NCI-H2227 (cell line): ENCODE measurements at regions not wholly inside any gene's neighbourhood (a gene's known extent, or its start where the extent isn't known, plus 50 kb on each side); places are given as distances from the start of the nearest gene placed in this dataset.

ENCODE experiments used
- DNase-seq: peaks from one replicate; lab custom pipeline; 2025; ENCODE audit not compliant: unreplicated experiment; lab: John Stamatoyannopoulos, UW

DNA sequence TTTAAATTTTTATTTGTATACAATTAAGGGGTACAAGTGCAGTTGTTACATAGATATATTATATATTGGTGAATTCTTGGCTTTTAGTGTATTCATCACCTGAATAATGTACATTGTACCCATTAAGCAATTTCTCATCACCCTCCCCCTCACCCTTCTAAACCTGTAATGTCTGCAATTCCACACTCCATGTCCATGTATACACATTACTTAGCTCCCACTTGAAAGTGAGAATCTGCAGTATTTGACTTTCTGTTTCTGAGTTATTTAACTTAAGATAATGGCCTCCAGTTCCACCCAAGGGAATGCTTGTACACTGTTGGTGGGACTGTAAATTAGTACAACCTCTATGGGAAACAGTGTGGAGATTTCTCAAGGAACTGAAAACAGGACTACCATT is 383.2 kb upstream of the KCNMB2 start:
- DNase-seq = no peak

DNA sequence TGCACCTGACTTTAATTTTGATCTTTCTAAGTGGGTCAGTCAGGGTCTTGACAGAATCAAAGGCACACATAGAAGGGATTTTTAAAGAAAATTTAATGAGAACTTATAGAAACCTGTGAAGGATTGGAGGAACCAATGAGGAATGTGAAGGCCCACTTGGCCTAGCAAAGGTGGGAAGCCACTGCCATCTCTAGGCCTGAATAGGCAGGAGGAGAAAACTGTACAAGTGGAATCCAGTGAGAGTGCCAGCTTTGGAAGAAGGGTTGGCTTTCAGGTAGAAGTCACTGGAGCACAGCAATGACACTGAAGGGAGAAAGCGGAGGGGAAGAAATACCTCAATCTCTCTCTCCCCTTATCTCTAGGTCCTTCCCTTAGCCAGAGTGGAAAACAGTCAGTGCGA is 380.7 kb upstream of the KCNMB2 start:
- DNase-seq = no peak

DNA sequence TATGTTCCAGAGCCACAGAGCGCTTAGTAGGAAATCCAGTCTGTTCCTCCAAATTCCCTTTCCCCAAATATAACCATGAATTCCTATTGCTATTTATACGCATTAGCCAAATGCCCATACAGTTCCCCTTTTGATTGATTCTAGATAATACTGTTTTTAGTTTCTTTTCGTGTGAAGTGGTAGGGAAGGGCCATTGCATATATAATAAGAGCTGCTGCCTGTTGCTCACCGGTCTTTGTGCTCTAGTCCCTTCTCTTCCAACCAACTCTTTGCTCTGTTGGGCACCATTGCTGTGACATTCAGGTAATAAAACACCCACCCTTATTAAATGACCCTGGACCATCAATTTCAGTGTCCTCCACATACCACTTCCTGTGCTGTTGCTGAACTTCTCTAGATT is 379.9 kb upstream of the KCNMB2 start:
- DNase-seq = no peak

DNA sequence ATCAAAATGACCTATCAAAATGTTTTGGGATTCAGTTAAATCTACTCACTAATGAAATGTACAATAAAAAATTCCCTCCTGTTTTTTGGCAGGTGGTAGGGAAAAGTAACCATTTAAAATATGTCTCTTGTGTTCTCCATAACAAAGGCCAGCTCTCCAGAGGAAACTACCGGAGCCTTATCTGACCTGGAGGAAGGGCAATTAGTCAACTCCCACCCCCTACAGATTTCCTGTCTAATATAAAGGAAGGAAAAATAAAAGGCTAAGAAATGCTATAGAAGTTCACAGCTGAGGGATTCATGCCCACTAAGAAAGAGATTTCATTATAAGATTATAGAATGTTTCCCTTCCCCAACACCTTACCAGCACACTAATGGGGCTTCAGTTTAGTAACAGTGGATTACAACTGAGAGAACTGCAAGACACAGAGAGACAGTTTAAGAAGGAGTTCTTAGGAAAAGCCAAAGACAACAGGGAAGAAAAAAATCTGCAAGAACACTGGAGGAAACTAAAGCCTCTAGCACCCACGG is 376.5 kb upstream of the KCNMB2 start:
- DNase-seq = no peak

DNA sequence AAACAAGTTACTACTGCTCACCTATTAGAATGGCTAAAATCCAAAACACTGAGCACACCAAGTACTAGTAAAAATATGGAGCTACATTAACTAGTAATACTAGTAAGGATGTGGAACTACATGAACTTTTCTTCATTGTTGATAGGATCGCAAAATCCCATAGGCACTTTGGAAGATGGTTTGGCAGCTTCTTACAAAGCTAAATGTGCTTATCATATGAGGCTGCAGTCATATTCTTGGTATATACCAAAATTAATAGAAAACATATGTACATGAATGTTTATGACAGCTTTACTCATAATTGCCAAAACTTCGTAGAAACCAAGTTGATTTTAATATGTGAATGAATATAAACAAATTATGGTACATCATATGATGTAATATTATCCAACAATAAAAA is 366.8 kb upstream of the KCNMB2 start:
- no peak for DNase-seq

DNA sequence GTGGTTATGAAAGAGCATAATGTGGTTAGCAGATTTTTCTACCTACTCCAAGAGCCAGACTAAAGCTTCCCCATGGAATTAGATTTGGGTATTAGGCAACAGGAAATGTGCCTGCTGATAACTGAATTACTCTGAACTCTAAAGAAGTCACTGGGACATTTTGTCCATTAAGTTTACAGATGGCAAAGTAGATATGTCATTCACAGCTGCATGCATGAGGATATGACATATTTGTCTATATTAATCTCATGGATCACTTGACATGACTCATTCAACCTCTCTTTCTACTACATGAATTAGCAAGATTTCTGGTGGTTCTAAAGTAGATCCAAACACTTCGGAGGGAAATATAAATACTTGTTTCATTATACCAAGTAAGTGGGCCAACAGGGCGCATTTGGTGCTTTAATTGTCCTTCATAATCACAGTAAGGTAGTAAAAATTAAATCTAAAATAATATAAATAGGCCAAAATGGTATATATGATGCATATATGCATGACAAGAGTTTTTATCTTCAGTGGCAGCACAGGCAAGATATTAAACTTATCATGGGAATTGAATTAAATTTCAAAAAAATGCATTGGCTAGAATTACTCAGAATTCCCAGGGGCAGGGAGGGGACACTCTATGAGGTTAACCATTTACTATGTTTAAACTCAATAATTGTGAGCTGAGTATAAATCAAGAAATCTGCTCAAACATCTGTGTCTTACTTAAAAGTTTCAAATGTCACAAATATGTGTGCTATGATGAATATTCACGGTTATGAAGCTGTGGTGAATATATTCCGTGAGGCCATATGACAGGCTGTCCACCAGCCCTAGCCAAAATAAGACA is 365.3 kb upstream of the KCNMB2 start:
- no peak for DNase-seq

DNA sequence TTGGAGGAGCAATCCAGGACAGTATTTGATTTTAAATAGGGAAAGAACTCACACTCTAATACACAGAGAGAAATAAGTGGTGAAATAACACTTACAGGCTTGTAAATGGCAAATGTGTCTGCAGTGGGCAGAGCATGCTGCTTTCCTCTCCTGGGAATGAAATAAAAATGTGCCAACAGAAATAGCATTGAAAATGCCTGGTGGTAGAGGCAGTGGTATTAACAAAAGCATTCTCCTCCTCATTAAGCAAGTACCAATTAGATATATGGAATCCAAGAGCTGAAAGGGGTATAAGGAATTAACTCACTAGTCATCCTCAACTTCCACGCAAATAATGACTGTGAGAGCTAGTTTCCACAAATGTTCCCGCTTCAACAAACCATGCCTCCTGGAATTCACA is 364.1 kb upstream of the KCNMB2 start:
- no peak for DNase-seq

DNA sequence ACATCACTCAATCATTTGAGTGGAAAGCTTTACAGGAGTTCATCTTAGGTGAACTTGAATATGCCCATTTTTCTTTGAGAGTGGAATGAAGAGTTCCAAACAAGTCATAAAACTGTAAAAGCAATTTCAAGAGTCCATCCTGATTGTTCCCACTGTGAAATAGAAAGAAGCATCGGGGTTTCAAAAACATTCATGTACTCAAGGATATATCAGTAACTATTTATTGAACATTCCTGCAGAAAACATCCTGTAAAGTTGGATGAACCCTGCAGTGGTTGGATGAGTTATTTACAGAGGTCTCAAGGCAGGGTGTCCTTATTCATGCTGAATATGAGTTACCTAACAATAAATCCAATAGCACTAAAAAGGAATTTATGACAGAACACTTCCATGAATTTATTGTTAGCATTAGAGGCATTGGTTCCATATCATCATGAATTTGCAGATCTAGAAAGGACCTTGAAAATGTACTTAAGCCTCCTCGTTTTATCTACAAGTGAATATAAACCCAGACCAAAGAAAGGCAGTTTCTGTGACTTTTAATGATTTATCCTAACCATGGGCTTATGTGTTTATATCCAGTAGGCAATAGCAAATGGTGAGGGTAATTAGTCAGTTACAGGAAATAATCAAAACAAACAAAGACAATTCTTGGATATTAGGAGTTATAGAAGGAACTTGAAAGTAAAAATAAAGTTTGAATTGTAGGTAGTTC is 361.9 kb upstream of the KCNMB2 start:
- DNase-seq = no peak

DNA sequence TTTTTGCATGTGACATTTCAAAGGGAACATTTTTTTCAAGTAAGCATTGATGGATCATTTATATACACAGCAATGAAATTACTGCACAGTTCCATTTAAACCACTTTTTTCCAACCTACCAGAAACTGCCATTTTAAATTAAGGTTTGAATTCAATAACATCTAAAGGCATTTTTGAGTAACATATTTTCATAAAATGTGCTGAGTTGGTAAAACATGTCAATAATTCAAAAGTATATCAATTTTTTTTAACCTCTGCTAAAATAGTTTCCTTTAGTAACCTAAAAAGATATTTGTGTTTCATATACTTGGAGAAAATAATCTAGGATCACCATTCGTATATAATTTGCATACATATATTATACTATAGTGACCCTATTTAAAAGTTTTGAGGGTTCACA is 355.1 kb upstream of the KCNMB2 start:
- no peak for DNase-seq

DNA sequence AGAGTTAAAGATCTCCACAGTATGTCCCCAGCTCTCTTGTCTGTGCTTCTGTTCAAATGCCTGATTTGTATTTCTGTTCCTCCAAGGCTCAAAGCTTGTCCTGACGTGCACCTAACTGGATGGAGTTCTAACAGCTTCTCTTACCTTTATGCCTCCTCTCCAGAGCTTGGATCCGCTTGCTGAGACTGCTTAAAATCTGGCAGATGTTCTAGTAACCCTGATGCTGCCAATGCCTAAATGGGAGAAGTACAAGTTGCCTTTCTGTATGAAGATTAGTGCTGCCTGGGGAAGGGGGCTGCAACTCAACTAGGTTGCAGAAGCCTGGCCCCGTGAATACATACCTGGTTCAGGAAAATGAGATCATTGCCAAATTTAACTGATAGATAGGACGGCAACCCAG is 354.5 kb upstream of the KCNMB2 start:
- DNase-seq = no peak

DNA sequence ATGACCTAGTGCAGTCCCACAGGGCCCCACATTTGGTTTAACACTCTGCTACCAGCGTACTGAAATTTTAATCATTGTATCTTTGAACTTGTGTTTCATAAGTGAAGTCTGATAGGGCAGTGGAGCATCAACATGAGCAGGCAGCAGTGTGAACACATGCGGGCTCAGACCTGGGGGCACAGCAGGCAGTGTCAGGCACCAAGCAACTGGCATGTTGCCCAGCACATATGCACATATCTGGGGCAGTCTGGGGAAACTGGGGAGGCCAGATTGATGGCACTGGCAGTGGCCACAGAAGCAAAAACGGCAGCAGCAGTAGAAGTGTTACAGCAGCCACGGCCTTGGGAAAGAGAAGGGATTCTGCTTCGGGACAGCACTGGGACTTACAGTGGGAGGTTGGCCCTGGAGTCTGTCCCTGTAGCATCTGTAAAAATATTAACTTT is 353.9 kb upstream of the KCNMB2 start:
- DNase-seq = no peak

DNA sequence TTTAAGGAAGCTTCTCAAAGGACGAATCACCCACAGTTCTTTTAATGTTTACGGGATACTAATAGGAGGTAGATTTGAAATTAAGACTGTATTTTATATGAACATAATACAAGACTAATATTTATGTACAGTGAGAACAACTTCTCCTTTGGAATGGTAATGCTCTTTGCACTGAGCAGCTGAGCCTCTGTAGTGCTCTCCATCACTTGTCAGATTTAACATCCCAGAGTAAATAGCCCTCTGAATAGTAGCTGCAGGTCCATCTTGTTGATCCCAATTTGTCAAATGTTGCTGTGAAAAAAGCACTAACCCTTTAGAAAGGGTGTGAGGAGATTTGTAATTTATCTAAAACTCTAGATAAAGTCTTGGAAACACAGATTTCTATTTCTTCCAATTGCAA is 351.4 kb upstream of the KCNMB2 start:
- DNase-seq = no peak

DNA sequence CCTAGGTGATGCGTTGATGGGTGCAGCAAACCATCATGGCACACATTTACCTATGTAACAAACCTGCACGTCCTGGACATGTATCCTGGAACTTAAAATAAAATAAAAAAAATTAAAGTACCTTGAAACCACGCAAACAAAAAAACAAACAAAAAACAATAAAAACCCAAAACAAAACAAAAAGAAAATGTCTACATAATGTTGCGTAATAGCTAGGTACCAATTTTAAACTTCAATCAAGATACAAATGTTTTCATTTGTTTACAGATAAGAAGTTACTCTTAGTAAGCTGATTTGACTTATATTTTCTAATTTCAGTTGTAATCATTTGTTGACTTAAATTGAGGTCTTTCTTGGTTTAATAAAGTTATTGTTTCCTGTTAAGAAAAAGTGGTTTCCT is 349.6 kb upstream of the KCNMB2 start:
- DNase-seq = no peak

DNA sequence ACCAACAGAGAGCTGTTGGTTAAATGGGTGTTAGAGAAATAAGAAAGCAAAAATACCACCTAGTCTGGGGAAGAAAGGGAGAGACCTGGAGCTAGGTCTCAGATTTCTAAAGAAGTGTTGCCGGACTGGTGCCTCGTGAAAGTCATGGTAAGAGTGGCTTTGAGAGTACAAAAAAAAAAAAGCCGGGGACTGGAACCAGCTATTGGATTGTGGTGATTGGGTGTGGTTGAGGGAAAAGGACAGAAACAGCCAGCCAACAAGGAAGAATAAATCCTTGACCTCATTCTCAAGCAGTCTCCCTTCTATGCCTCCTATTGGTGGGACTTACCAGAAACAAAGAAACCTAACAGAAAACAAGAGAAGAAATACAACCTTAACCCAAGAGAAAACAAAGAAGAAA is 346.4 kb upstream of the KCNMB2 start:
- DNase-seq = no peak

DNA sequence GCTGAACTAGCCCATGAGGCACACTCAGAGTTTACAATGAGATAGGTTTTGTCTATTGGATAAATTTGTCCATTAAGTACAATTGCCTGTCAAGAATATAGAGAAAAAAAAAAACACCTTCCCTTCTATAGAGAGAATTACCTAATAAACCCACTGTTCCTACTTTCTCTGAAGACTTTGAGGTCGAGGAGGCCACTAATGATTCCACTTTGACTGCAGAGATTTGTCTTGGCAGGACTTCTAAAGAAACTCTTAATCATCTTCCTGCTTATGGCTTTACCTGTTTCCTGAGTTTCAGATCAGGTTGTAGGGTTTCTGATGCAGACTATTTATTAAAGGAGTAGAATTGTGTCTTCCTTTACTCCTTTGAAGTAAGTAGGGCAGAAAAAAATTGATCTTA is 342.4 kb upstream of the KCNMB2 start:
- no peak for DNase-seq

DNA sequence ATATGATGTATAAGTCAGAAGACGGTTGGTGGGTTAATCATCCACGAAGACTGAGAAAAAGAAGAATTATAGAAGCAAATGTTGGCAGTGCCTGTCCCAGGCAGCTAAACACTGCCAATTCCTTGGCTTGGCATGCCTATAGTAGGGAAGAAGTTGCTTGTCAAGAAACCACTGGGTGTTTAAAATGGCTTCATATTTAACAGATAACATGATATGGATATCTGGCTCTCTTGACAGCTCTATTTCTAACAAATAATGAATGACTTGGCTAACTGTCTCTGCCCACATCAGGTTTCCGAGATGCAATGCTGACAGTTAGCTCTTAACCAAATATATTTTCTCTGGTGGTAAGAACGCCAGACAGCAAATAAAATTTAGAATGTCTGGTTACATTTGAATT is 341.7 kb upstream of the KCNMB2 start:
- no peak for DNase-seq

DNA sequence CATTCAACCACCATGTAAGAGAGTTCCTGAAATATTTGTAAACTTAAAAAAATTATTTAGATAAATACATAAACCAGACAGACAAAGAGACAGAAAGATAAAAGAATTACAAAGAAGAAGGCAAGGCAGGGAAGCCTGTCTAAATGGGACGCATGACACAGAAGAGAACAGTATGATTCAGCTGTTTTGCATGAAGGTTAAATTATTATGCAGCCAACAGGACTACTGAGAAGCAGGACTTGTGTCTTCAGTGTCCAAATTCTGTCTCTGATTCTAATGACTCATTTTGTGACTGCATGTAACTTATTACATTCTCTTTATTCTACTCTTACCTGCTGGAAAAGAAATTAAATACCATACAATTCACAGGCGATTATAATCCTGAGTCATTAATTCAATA is 340.4 kb upstream of the KCNMB2 start:
- no peak for DNase-seq

DNA sequence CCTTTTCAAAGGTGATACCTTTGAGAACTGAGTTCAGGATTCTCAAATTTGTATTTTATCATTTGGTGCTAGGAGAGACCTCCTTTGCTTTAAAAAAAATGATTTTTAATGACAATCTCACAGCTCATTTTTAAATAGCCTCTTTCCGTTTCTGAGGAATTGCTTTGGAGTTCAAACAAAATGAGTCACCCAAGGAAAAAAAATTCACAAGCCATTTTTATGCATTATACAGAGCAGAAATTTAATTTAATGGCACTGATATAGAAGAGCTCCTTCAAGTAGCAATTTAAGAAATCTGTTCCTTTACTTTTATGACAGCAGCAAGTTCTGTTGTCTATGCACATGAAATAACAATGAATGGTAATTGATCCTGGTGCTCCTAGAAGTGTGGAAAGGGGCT is 337.9 kb upstream of the KCNMB2 start:
- no peak for DNase-seq

DNA sequence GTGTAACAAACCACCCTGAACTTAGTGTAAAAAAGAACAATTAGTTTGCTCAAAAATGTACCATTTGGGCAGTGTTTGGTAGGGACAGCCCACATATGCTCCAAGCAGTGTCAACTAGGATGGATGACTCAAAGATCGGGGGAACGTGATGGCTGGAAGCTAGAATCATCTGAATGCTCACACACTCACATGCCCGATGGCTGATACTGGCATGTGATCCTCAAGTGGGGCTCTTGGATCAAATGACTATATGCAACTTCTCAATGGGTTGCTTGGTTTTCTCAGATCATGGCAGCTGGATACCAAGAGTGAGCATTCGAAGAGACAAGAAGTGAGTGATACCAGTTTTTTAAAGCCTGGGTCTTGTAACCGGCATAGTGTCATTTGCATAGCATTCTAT is 335.9 kb upstream of the KCNMB2 start:
- no peak for DNase-seq

DNA sequence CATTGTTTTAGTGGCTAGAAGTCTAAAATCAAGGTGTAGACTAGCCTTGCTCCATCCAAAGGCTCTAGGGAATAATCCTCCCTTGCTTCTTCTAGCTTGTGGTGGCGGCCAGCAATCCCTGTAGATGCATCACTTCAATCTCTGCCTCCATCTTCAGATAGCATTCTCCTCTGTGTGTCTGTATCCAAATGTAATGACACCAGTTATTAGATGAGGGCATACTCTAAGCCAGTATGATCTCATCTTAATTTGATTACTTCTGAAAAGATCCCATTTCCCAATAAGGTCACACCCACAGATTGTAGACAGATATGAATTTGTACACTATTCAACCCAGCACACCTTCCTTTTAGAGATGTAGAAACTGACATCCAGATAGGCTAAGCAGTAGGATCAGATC is 334.5 kb upstream of the KCNMB2 start:
- DNase-seq = no peak

DNA sequence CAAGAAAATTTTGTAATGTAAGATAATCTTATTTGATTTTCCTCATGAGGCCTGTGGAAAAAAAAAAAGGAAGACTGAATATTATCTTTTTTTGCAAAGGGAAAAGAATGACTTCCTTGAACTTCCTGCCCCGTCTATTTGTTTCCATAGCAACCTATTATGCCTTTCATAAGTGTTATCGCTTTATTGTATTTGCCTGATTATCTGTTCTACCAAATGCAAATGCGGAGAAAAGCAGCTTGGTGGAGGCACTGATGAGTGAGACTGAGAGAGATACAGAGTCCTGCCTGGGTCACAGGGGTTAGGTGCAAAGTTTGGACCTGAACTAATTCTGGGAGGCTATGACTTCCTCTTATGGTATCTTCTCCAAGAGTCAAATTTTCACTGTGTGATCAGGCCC is 334.0 kb upstream of the KCNMB2 start:
- DNase-seq = no peak

DNA sequence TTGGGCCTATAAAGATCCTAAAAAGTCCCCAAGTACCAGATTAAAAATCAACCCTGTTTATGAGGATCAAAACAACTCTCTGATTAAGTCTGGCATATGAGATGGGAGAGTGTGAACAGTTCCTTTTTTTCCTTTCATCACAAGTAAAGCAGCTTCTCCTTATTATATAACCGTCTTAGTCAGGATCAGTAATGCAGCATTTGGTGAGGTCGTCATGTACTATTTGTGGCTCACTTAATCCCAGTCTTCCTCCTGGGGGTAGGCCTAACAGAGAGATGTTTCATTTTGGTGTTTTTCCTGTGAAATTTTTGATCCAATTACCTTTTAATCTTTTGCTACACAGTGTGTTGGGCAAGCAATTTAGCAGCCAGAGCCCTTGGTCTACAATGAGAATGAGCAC is 333.1 kb upstream of the KCNMB2 start:
- DNase-seq = no peak
